Osteocyte (in vitro differentiated cells): ENCODE measurements at regions not wholly inside any gene's neighbourhood (a gene's known extent, or its start where the extent isn't known, plus 50 kb on each side); places are given as distances from the start of the nearest gene placed in this dataset.

Source experiments
- DNase-seq: peaks from one replicate; pipeline ENCODE4 v3.0.0; 2021; ENCODE audit warnings: mixed read lengths; ENCODE audit not compliant: unreplicated experiment; ENCODE audit errors: extremely low spot score
- H3K27ac Mint-ChIP-seq: one replicate; pipeline ENCODE4 v1.8.0; 2021; ENCODE audit warnings: mild to moderate bottlenecking, mixed read lengths; ENCODE audit not compliant: unreplicated experiment
- H3K27me3 Mint-ChIP-seq: one replicate; pipeline ENCODE4 v1.8.0; 2021; ENCODE audit warnings: mixed read lengths; ENCODE audit not compliant: unreplicated experiment
- H3K36me3 Mint-ChIP-seq: one replicate; pipeline ENCODE4 v1.8.0; 2021; ENCODE audit warnings: mixed read lengths; ENCODE audit not compliant: unreplicated experiment
- H3K4me1 Mint-ChIP-seq: one replicate; pipeline ENCODE4 v1.8.0; 2021; ENCODE audit warnings: mixed read lengths; ENCODE audit not compliant: unreplicated experiment
- H3K4me3 Mint-ChIP-seq: one replicate; pipeline ENCODE4 v1.8.0; 2021; ENCODE audit warnings: mild to moderate bottlenecking, moderate library complexity, mixed read lengths; ENCODE audit not compliant: unreplicated experiment
- H3K9me3 Mint-ChIP-seq: one replicate; pipeline ENCODE4 v1.8.0; 2021; ENCODE audit warnings: mixed read lengths; ENCODE audit not compliant: unreplicated experiment
- TF ChIP-seq, protein P1 (sequence below): fragments of 200-600 bp; sonication (generic); IDR thresholded peaks from 2 replicates; pipeline ENCODE4 v1.5.0; 2021; ENCODE audit warnings: antibody characterized with exemption, mild to moderate bottlenecking, moderate library complexity

DNA sequence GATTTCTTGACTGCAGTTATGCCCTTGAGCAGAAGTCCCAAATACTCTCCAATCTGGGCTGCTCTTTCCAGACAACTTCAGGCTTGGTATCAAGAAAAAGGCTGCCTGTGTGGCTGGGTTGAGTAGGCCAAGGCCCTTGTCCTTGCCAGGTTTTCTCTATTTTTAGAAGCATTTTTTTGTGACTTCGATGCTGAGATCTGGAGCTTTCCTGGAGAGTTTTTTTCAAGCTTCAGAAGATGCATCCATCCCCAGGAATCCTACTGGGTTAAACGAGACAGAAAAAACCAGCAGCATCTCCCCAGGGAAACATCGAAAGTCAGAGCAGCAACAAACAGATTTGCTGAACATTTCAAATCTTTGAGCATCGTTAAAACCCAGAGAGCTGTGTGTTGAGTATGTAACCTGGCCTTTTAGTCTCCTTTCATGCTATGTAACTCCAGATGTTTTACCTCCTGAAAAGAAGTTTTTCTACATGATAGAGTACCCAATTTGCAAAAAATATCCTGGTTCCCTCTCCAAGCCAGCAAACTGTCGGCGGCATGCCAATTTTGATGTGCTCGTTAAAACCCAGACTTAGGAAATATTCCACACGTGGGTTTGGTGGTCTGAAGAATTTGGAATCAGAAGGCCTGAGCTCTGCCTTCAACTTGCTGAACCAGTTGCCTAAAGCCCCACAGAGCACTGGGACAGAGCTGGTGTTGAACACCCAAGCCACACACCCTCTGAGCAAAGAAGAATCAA is 98.1 kb upstream of the ALDH1B1 start:
- no peak for DNase-seq
- TF ChIP-seq, protein P1, sequence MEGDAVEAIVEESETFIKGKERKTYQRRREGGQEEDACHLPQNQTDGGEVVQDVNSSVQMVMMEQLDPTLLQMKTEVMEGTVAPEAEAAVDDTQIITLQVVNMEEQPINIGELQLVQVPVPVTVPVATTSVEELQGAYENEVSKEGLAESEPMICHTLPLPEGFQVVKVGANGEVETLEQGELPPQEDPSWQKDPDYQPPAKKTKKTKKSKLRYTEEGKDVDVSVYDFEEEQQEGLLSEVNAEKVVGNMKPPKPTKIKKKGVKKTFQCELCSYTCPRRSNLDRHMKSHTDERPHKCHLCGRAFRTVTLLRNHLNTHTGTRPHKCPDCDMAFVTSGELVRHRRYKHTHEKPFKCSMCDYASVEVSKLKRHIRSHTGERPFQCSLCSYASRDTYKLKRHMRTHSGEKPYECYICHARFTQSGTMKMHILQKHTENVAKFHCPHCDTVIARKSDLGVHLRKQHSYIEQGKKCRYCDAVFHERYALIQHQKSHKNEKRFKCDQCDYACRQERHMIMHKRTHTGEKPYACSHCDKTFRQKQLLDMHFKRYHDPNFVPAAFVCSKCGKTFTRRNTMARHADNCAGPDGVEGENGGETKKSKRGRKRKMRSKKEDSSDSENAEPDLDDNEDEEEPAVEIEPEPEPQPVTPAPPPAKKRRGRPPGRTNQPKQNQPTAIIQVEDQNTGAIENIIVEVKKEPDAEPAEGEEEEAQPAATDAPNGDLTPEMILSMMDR, result no peak
- H3K36me3 Mint-ChIP-seq, result no peaks in the 10 kb centered on the region

DNA sequence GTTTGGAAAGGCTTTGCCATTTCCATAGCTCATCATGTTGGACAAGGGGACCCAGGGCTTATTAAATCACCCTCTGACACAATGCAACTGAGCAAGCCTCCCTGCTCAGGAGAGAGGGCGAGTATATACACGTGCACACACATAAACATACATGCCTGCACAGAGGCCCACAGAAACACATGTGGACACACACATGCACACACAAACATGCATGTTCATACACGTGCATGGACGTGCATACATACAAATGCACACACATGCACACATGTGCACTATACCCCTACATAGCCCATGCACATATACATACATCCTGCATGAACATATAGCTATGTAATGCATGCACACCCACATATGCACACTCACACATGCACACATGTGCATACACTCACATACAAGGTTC is 99.5 kb upstream of the ALDH1B1 start:
- Mint-ChIP-seq H3K27me3 (peaks cover 55% of the 10 kb centered on the region), H3K27ac (no peak overlapping the region)

More for the DNA sequence above, 98.1 kb upstream of the ALDH1B1 start:
- H3K27me3 Mint-ChIP-seq, result peaks cover 54% of the 10 kb centered on the region
- H3K4me3 Mint-ChIP-seq, result no peak overlapping the region
- peaks cover 3% of the 10 kb centered on the region for H3K9me3 Mint-ChIP-seq
- no peaks in the 10 kb centered on the region for H3K4me1 Mint-ChIP-seq
- no peak overlapping the region for H3K27ac Mint-ChIP-seq

DNA sequence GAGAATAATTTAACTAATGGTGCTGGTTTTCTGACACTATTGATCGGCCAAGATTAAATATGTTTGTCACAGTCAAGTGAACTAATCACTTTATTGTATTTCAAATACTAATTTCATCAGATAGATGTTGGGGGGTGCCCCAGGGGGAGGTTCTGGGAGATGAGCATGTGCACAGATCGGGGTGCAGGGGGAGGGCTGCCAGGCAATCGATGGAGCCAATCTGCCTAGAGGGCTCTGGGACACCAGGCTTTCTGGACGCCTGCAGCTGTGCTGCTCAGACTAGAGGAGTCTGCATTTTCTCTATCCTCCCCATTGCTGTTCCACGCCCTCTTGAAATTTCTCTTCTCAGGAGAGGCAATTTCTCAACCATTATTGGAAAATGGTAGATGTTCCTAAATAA is 100.0 kb upstream of the ALDH1B1 start:
- H3K9me3 Mint-ChIP-seq, result peaks cover 3% of the 10 kb centered on the region

More for the DNA sequence above, 99.5 kb upstream of the ALDH1B1 start:
- Mint-ChIP-seq H3K9me3 (peaks cover 3% of the 10 kb centered on the region), H3K36me3 (no peaks in the 10 kb centered on the region), H3K4me3 (no peak overlapping the region), H3K4me1 (no peaks in the 10 kb centered on the region)
- TF ChIP-seq, protein P1, result no peak
- DNase-seq, result no peak

DNA sequence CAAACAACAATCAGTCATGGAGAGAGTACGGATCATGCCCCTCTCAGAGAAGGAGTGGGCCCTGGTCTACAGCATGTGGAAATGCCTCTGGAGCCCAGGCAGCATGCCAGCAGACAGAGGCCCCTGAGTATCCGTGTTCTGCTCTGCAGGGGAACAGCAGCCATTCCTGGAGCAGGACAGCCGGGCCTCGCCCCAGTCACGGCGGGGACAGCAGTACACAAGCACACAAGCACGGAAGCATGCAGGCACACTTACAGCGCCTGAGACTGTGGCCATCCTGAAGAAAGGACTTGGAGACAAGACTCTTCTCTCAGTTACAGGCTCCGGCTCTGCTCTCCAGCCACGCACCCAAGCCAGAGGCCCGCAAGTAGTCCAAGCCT is 102.6 kb upstream of the ALDH1B1 start:
- no peaks in the 10 kb centered on the region for H3K4me1 Mint-ChIP-seq
- DNase-seq, result peak; percentile 59
- no peak overlapping the region for H3K4me3 Mint-ChIP-seq
- no peak overlapping the region for H3K27ac Mint-ChIP-seq
- H3K9me3 Mint-ChIP-seq, result peaks cover 3% of the 10 kb centered on the region
- no peaks in the 10 kb centered on the region for H3K36me3 Mint-ChIP-seq
- peaks cover 41% of the 10 kb centered on the region for H3K27me3 Mint-ChIP-seq
- TF ChIP-seq, protein P1, result no peak

More for the DNA sequence above, 100.0 kb upstream of the ALDH1B1 start:
- no peaks in the 10 kb centered on the region for H3K36me3 Mint-ChIP-seq
- TF ChIP-seq, protein P1, result no peak
- H3K27me3 Mint-ChIP-seq, result peaks cover 52% of the 10 kb centered on the region
- no peak overlapping the region for H3K4me3 Mint-ChIP-seq
- no peak for DNase-seq
- no peaks in the 10 kb centered on the region for H3K4me1 Mint-ChIP-seq
- no peak overlapping the region for H3K27ac Mint-ChIP-seq

DNA sequence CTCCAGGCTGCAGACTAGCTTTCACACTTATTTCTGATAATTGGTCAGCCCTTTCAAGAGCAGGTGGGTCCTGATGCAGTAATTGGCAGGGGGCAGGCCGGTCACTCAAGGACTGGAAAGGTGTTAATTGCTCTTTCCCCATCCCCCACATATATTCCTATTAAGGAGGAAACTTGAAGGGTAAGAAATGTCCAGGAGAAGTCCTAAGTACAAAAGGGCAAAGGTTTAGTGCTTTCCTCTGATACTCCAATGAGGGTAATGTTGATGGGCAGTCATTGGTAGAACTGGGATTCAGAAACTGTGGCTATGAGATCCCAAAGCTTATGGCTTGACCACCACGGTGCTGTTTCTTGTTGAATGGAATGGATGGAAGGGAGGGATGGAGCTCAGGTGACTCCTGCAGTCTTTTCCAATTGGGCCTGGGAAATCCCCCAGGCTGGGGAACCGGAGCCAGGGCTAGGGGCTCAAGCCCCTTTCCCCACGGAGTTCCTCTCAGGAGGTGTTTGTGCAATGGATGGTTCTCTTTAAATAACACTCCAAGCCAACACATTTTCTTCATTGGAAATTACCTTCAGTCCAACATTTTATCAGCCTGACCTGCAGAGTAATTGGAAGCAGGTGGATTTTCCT is 103.2 kb upstream of the ALDH1B1 start:
- no peak overlapping the region for H3K27ac Mint-ChIP-seq
- TF ChIP-seq, protein P1, result no peak
- no peak overlapping the region for H3K4me3 Mint-ChIP-seq
- peaks cover 36% of the 10 kb centered on the region for H3K27me3 Mint-ChIP-seq
- DNase-seq, result peak; percentile 65
- no peaks in the 10 kb centered on the region for H3K4me1 Mint-ChIP-seq
- H3K9me3 Mint-ChIP-seq, result peaks cover 3% of the 10 kb centered on the region
- no peaks in the 10 kb centered on the region for H3K36me3 Mint-ChIP-seq
